NCI-H1105 (cell line): ENCODE measurements at regions not wholly inside any gene's neighbourhood (a gene's known extent, or its start where the extent isn't known, plus 50 kb on each side); places are given as distances from the start of the nearest gene placed in this dataset.

ENCODE experiments used
- DNase-seq: peaks from one replicate; lab custom pipeline; 2025; lab: John Stamatoyannopoulos, UW

GRCh38 chr3:184659797-184660301, 52.0 kb downstream of the MAGEF1 start:
- DNase-seq, result no peak

- DNase-seq, result no peak
Observed at GRCh38 chr3:184658223-184658928, 53.5 kb downstream of the MAGEF1 start.

GRCh38 chr3:184656829-184657681, 54.8 kb downstream of the MAGEF1 start:
- no peak for DNase-seq

GRCh38 chr3:184656458-184656828, 55.4 kb downstream of the MAGEF1 start:
- no peak for DNase-seq

- DNase-seq, result no peak
Observed at GRCh38 chr3:184655597-184655996, 56.3 kb downstream of the MAGEF1 start.

GRCh38 chr3:184654375-184654774, 57.5 kb downstream of the MAGEF1 start:
- no peak for DNase-seq

GRCh38 chr3:184652465-184652864, 59.4 kb downstream of the MAGEF1 start:
- DNase-seq, result no peak

GRCh38 chr3:184651904-184652303, 60.0 kb downstream of the MAGEF1 start:
- peak; percentile 22 for DNase-seq

GRCh38 chr3:184648636-184649035, 63.2 kb downstream of the MAGEF1 start:
- no peak for DNase-seq

GRCh38 chr3:184647405-184647936, 64.4 kb downstream of the MAGEF1 start:
- no peak for DNase-seq

GRCh38 chr3:184645336-184645735, 66.5 kb downstream of the MAGEF1 start:
- DNase-seq, result peak; percentile 13

- no peak for DNase-seq
Observed at GRCh38 chr3:184643442-184643841, 68.4 kb downstream of the MAGEF1 start.

GRCh38 chr3:184642631-184643285, 69.1 kb downstream of the MAGEF1 start:
- DNase-seq, result no peak

- DNase-seq, result no peak
Observed at GRCh38 chr3:184641430-184641829, 70.4 kb downstream of the MAGEF1 start.

GRCh38 chr3:184639351-184639750, 72.5 kb downstream of the MAGEF1 start:
- no peak for DNase-seq

GRCh38 chr3:184637705-184638104, 74.2 kb downstream of the MAGEF1 start:
- DNase-seq, result no peak

GRCh38 chr3:184636741-184637316, 75.0 kb downstream of the MAGEF1 start:
- no peak for DNase-seq

- DNase-seq, result no peak
Observed at GRCh38 chr3:184635774-184636173, 74.2 kb downstream of the EPHB3 start.

- peak; percentile 82 for DNase-seq
Observed at GRCh38 chr3:184635126-184635525, 73.5 kb downstream of the EPHB3 start.

- no peak for DNase-seq
Observed at GRCh38 chr3:184633237-184633579, 71.6 kb downstream of the EPHB3 start.

- no peak for DNase-seq
Observed at GRCh38 chr3:184632551-184633236, 71.1 kb downstream of the EPHB3 start.
